Stimulated activated memory B cell treated with anti-CD40 and anti-IgM and Interleukin-4, amounts not matched to agents 10 μg/mL and 1 μg/mL and 100 μg/mL, for 72 hours (primary cell): ENCODE measurements at regions not wholly inside any gene's neighbourhood (a gene's known extent, or its start where the extent isn't known, plus 50 kb on each side); places are given as distances from the start of the nearest gene placed in this dataset.

Source experiments
- ATAC-seq: fragments of 150-1000 bp; cut with Tn5 transposase; 2 replicates; pipeline ENCODE4 v1.10.0; 2021
- H3K27ac Mint-ChIP-seq: one replicate; pipeline ENCODE4 v1.8.0; 2022; ENCODE audit warnings: mild to moderate bottlenecking, mixed read lengths
- H3K27me3 Mint-ChIP-seq: one replicate; pipeline ENCODE4 v1.8.0; 2022; ENCODE audit warnings: mixed read lengths
- H3K36me3 Mint-ChIP-seq: one replicate; pipeline ENCODE4 v1.8.0; 2022; ENCODE audit warnings: mixed read lengths
- H3K4me1 Mint-ChIP-seq: one replicate; pipeline ENCODE4 v1.8.0; 2022; ENCODE audit warnings: mixed read lengths
- H3K4me3 Mint-ChIP-seq: one replicate; pipeline ENCODE4 v1.8.0; 2022; ENCODE audit warnings: mild to moderate bottlenecking, moderate library complexity, mixed read lengths
- H3K9me3 Mint-ChIP-seq: one replicate; pipeline ENCODE4 v1.8.0; 2022; ENCODE audit warnings: mixed read lengths

- Mint-ChIP-seq H3K36me3 (no peaks in the 10 kb centered on the region), H3K4me1 (no peaks in the 10 kb centered on the region), H3K4me3 (no peak overlapping the region), H3K9me3 (peaks cover 7% of the 10 kb centered on the region), H3K27me3 (peaks cover 39% of the 10 kb centered on the region), H3K27ac (no peak overlapping the region)
- no peak for ATAC-seq
Observed at GRCh38 chr9:113708821-113709713, 167.0 kb upstream of the ZNF618 start.

- Mint-ChIP-seq H3K36me3 (no peaks in the 10 kb centered on the region), H3K4me1 (no peaks in the 10 kb centered on the region), H3K27ac (no peak overlapping the region), H3K4me3 (no peak overlapping the region), H3K27me3 (peaks cover 39% of the 10 kb centered on the region), H3K9me3 (peaks cover 10% of the 10 kb centered on the region)
- no peak for ATAC-seq
Observed at GRCh38 chr9:113709721-113710120, 166.4 kb upstream of the ZNF618 start.

- Mint-ChIP-seq H3K9me3 (peaks cover 17% of the 10 kb centered on the region), H3K27me3 (peaks cover 39% of the 10 kb centered on the region), H3K4me1 (no peaks in the 10 kb centered on the region), H3K4me3 (no peak overlapping the region), H3K27ac (no peak overlapping the region), H3K36me3 (no peaks in the 10 kb centered on the region)
- no peak for ATAC-seq
Observed at GRCh38 chr9:113711251-113711650, 164.9 kb upstream of the ZNF618 start.

GRCh38 chr9:113712053-113712452 lies 164.1 kb upstream of the ZNF618 start:
- no peak for ATAC-seq
- peaks cover 15% of the 10 kb centered on the region for H3K9me3 Mint-ChIP-seq
- no peak overlapping the region for H3K27ac Mint-ChIP-seq
- peaks cover 39% of the 10 kb centered on the region for H3K27me3 Mint-ChIP-seq
- H3K36me3 Mint-ChIP-seq = no peaks in the 10 kb centered on the region
- H3K4me3 Mint-ChIP-seq = no peak overlapping the region
- no peaks in the 10 kb centered on the region for H3K4me1 Mint-ChIP-seq

GRCh38 chr9:113715086-113715485 lies 161.0 kb upstream of the ZNF618 start:
- ATAC-seq = no peak
- Mint-ChIP-seq H3K4me3 (no peak overlapping the region), H3K27ac (no peak overlapping the region), H3K36me3 (no peaks in the 10 kb centered on the region), H3K9me3 (peaks cover 13% of the 10 kb centered on the region), H3K4me1 (no peaks in the 10 kb centered on the region), H3K27me3 (peaks cover 28% of the 10 kb centered on the region)

- Mint-ChIP-seq H3K4me1 (no peaks in the 10 kb centered on the region), H3K36me3 (no peaks in the 10 kb centered on the region), H3K9me3 (peaks cover 10% of the 10 kb centered on the region), H3K27me3 (peaks cover 13% of the 10 kb centered on the region), H3K27ac (no peak overlapping the region), H3K4me3 (no peak overlapping the region)
- ATAC-seq = no peak
Observed at GRCh38 chr9:113719919-113720318, 156.2 kb upstream of the ZNF618 start.

GRCh38 chr9:113720495-113720894 lies 155.6 kb upstream of the ZNF618 start:
- H3K9me3 Mint-ChIP-seq = peaks cover 9% of the 10 kb centered on the region
- H3K36me3 Mint-ChIP-seq = no peaks in the 10 kb centered on the region
- peaks cover 13% of the 10 kb centered on the region for H3K27me3 Mint-ChIP-seq
- no peaks in the 10 kb centered on the region for H3K4me1 Mint-ChIP-seq
- H3K27ac Mint-ChIP-seq = no peak overlapping the region
- no peak for ATAC-seq
- no peak overlapping the region for H3K4me3 Mint-ChIP-seq

GRCh38 chr9:113721856-113722255 lies 154.3 kb upstream of the ZNF618 start:
- H3K9me3 Mint-ChIP-seq = peaks cover 3% of the 10 kb centered on the region
- peaks cover 13% of the 10 kb centered on the region for H3K27me3 Mint-ChIP-seq
- no peaks in the 10 kb centered on the region for H3K36me3 Mint-ChIP-seq
- no peaks in the 10 kb centered on the region for H3K4me1 Mint-ChIP-seq
- H3K4me3 Mint-ChIP-seq = no peak overlapping the region
- ATAC-seq = no peak
- no peak overlapping the region for H3K27ac Mint-ChIP-seq

GRCh38 chr9:113724202-113724601 lies 151.9 kb upstream of the ZNF618 start:
- H3K4me1 Mint-ChIP-seq = no peaks in the 10 kb centered on the region
- peaks cover 13% of the 10 kb centered on the region for H3K27me3 Mint-ChIP-seq
- H3K9me3 Mint-ChIP-seq = peaks cover 3% of the 10 kb centered on the region
- no peak overlapping the region for H3K27ac Mint-ChIP-seq
- no peak for ATAC-seq
- H3K36me3 Mint-ChIP-seq = no peaks in the 10 kb centered on the region
- no peak overlapping the region for H3K4me3 Mint-ChIP-seq

- Mint-ChIP-seq H3K27me3 (peaks cover 18% of the 10 kb centered on the region), H3K36me3 (no peaks in the 10 kb centered on the region), H3K9me3 (peaks cover 15% of the 10 kb centered on the region), H3K4me1 (no peaks in the 10 kb centered on the region), H3K4me3 (no peak overlapping the region), H3K27ac (no peak overlapping the region)
- ATAC-seq = no peak
Observed at GRCh38 chr9:113728989-113729388, 147.1 kb upstream of the ZNF618 start.

GRCh38 chr9:113734826-113735225 lies 141.3 kb upstream of the ZNF618 start:
- no peak overlapping the region for H3K4me3 Mint-ChIP-seq
- no peaks in the 10 kb centered on the region for H3K4me1 Mint-ChIP-seq
- no peak overlapping the region for H3K27ac Mint-ChIP-seq
- H3K9me3 Mint-ChIP-seq = peaks cover 22% of the 10 kb centered on the region
- ATAC-seq = no peak
- H3K27me3 Mint-ChIP-seq = peaks cover 51% of the 10 kb centered on the region
- H3K36me3 Mint-ChIP-seq = no peaks in the 10 kb centered on the region

- Mint-ChIP-seq H3K36me3 (peaks cover 5% of the 10 kb centered on the region), H3K27ac (no peak overlapping the region), H3K27me3 (peaks cover 60% of the 10 kb centered on the region), H3K9me3 (peaks cover 18% of the 10 kb centered on the region), H3K4me1 (no peaks in the 10 kb centered on the region), H3K4me3 (no peak overlapping the region)
- no peak for ATAC-seq
Observed at GRCh38 chr9:113737517-113738271, 138.4 kb upstream of the ZNF618 start.

GRCh38 chr9:113738496-113738892 lies 137.6 kb upstream of the ZNF618 start:
- Mint-ChIP-seq H3K27me3 (peaks cover 52% of the 10 kb centered on the region), H3K4me3 (no peak overlapping the region), H3K4me1 (no peaks in the 10 kb centered on the region), H3K36me3 (peaks cover 5% of the 10 kb centered on the region), H3K27ac (no peak overlapping the region), H3K9me3 (peaks cover 18% of the 10 kb centered on the region)
- no peak for ATAC-seq

- H3K27ac Mint-ChIP-seq = no peak overlapping the region
- H3K4me3 Mint-ChIP-seq = no peak overlapping the region
- peak; percentile 16 for ATAC-seq
- H3K27me3 Mint-ChIP-seq = peaks cover 47% of the 10 kb centered on the region
- no peaks in the 10 kb centered on the region for H3K4me1 Mint-ChIP-seq
- peaks cover 5% of the 10 kb centered on the region for H3K36me3 Mint-ChIP-seq
- H3K9me3 Mint-ChIP-seq = peaks cover 18% of the 10 kb centered on the region
Observed at GRCh38 chr9:113738893-113739604, 137.1 kb upstream of the ZNF618 start.
